Activated naive CD8-positive, alpha-beta T cell treated with anti-CD3 and anti-CD28 coated beads, Interleukin-2, amount 50 U/mL, for 24 hours (primary cell): ENCODE measurements at regions not wholly inside any gene's neighbourhood (a gene's known extent, or its start where the extent isn't known, plus 50 kb on each side); places are given as distances from the start of the nearest gene placed in this dataset.
"Not testable (repeated sequence)": the region's sequence is repeated elsewhere in the genome, so short reads cannot be mapped to it uniquely, and the experiment has no call there.

ENCODE experiments used
- ATAC-seq: fragments of 150-1000 bp; cut with Tn5 transposase; one replicate; pipeline ENCODE4 v1.10.0; 2021
- DNase-seq: peaks from one replicate; pipeline ENCODE4 v3.0.0; 2021
- H3K27ac Mint-ChIP-seq: one replicate; pipeline ENCODE4 v1.8.0; 2021; ENCODE audit warnings: mild to moderate bottlenecking, mixed read lengths
- H3K27me3 Mint-ChIP-seq: one replicate; pipeline ENCODE4 v1.8.0; 2021; ENCODE audit warnings: mixed read lengths
- H3K36me3 Mint-ChIP-seq: one replicate; pipeline ENCODE4 v1.8.0; 2021; ENCODE audit warnings: low read depth, mixed read lengths
- H3K4me1 Mint-ChIP-seq: one replicate; pipeline ENCODE4 v1.8.0; 2021; ENCODE audit warnings: mixed read lengths
- H3K4me3 Mint-ChIP-seq: one replicate; pipeline ENCODE4 v1.8.0; 2021; ENCODE audit warnings: mild to moderate bottlenecking, moderate library complexity, mixed read lengths
- H3K9me3 Mint-ChIP-seq: one replicate; pipeline ENCODE4 v1.8.0; 2021; ENCODE audit warnings: mixed read lengths

DNA sequence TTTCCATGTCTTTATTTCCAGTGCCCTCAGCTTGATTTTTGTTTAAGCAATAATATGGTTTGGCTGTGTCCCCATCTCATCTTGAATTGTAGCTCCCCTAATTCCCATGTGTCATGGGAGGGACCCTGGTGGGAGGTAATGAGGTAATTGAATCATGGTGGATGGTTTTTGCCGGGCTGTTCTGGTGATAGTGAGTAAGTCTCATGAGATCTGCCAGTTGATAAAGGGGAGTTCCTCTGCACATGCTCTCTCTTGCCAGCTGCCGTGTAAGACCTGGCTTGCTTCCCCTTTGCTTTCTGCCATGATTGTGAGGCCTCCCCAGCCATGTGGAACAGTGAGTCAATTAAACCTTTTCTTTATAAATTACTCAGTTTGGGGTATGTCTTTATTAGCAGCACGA is 559.6 kb upstream of the ADAMTS5 start:
- Mint-ChIP-seq H3K9me3 (peaks cover 5% of the 10 kb centered on the region), H3K4me3 (no peak overlapping the region), H3K4me1 (no peaks in the 10 kb centered on the region), H3K27me3 (no peaks in the 10 kb centered on the region), H3K27ac (no peak overlapping the region), H3K36me3 (no peaks in the 10 kb centered on the region)
- no peak for ATAC-seq
- no peak for DNase-seq

DNA sequence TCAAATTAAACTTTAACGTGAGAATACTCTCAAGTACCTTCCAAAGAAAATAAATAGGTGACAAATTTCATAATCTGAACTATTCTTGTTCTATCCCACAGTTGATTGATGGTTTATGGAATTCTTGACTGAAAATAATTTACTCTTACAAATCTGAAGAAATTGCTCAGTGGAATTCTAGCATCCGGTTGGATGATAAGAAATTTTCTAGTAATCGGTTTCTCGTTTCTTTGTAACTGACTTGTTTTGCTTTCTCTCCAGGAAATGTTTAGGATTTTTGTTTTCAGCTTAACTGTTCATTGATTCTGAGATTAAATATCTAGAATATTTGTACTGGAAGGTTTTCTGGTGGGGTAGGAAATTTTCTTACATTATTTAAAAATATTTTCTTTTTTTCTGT is 558.9 kb upstream of the ADAMTS5 start:
- Mint-ChIP-seq H3K27ac (no peak overlapping the region), H3K27me3 (no peaks in the 10 kb centered on the region), H3K9me3 (peaks cover 5% of the 10 kb centered on the region), H3K4me3 (no peak overlapping the region), H3K36me3 (no peaks in the 10 kb centered on the region), H3K4me1 (no peaks in the 10 kb centered on the region)
- DNase-seq (no peak), ATAC-seq (no peak)

DNA sequence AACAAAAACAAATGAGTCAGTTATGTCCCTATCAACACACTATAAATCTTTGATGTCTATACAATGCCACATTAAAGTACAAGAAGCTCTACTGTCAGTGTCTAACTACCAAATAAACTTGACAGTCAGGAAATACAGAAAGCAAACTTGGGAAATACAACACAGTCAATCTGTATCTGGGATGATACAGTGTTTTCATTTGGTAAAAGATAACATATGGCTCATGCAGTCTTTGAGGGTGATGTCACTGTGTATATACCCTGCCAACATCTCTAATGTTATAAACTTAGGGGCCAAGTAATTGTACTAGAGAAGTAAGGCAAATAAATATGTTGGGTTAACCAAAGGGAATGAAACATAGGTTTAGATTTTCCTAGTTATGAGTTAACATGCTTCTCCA is 552.5 kb upstream of the ADAMTS5 start:
- H3K4me1 Mint-ChIP-seq, result no peaks in the 10 kb centered on the region
- no peak for DNase-seq
- H3K4me3 Mint-ChIP-seq, result no peak overlapping the region
- H3K9me3 Mint-ChIP-seq, result peaks cover 8% of the 10 kb centered on the region
- H3K27ac Mint-ChIP-seq, result no peak overlapping the region
- H3K36me3 Mint-ChIP-seq, result no peaks in the 10 kb centered on the region
- no peaks in the 10 kb centered on the region for H3K27me3 Mint-ChIP-seq
- no peak for ATAC-seq

- H3K36me3 Mint-ChIP-seq, H3K27ac Mint-ChIP-seq, H3K27me3 Mint-ChIP-seq, H3K4me1 Mint-ChIP-seq, DNase-seq, H3K9me3 Mint-ChIP-seq, ATAC-seq, H3K4me3 Mint-ChIP-seq: not testable (repeated sequence)
These were observed 550.3 kb upstream of the ADAMTS5 start for GRCh38 chr21:27517177-27517576.

- no peaks in the 10 kb centered on the region for H3K36me3 Mint-ChIP-seq
- H3K27me3 Mint-ChIP-seq, result no peaks in the 10 kb centered on the region
- no peak overlapping the region for H3K4me3 Mint-ChIP-seq
- H3K27ac Mint-ChIP-seq, result no peak overlapping the region
- peaks cover 8% of the 10 kb centered on the region for H3K9me3 Mint-ChIP-seq
- DNase-seq, result no peak
- no peak for ATAC-seq
- no peaks in the 10 kb centered on the region for H3K4me1 Mint-ChIP-seq
These were observed 548.8 kb upstream of the ADAMTS5 start for GRCh38 chr21:27515676-27516075.

GRCh38 chr21:27513825-27514224 is 546.9 kb upstream of the ADAMTS5 start:
- ATAC-seq (no peak), DNase-seq (no peak)
- no peaks in the 10 kb centered on the region for H3K27me3 Mint-ChIP-seq
- H3K4me1 Mint-ChIP-seq, result no peaks in the 10 kb centered on the region
- no peak overlapping the region for H3K4me3 Mint-ChIP-seq
- no peaks in the 10 kb centered on the region for H3K36me3 Mint-ChIP-seq
- H3K27ac Mint-ChIP-seq, result no peak overlapping the region
- H3K9me3 Mint-ChIP-seq, result peaks cover 5% of the 10 kb centered on the region

GRCh38 chr21:27513016-27513415 is 546.1 kb upstream of the ADAMTS5 start:
- Mint-ChIP-seq H3K4me3 (no peak overlapping the region), H3K9me3 (no peaks in the 10 kb centered on the region), H3K27me3 (no peaks in the 10 kb centered on the region), H3K27ac (no peak overlapping the region), H3K4me1 (no peaks in the 10 kb centered on the region), H3K36me3 (no peaks in the 10 kb centered on the region)
- no peak for ATAC-seq
- DNase-seq, result no peak

GRCh38 chr21:27511233-27511632 is 544.3 kb upstream of the ADAMTS5 start:
- H3K9me3 Mint-ChIP-seq, result peaks cover 4% of the 10 kb centered on the region
- ATAC-seq (no peak), DNase-seq (no peak)
- H3K4me3 Mint-ChIP-seq, result no peak overlapping the region
- H3K4me1 Mint-ChIP-seq, result no peaks in the 10 kb centered on the region
- H3K36me3 Mint-ChIP-seq, result no peaks in the 10 kb centered on the region
- no peaks in the 10 kb centered on the region for H3K27me3 Mint-ChIP-seq
- no peak overlapping the region for H3K27ac Mint-ChIP-seq

- Mint-ChIP-seq H3K4me3 (no peak overlapping the region), H3K27me3 (no peaks in the 10 kb centered on the region), H3K27ac (no peak overlapping the region), H3K4me1 (no peaks in the 10 kb centered on the region), H3K36me3 (no peaks in the 10 kb centered on the region), H3K9me3 (peaks cover 9% of the 10 kb centered on the region)
- DNase-seq (no peak), ATAC-seq (no peak)
These were observed 540.8 kb upstream of the ADAMTS5 start for GRCh38 chr21:27507695-27508094.

GRCh38 chr21:27505516-27505915 is 538.6 kb upstream of the ADAMTS5 start:
- no peak overlapping the region for H3K27ac Mint-ChIP-seq
- ATAC-seq (no peak), DNase-seq (no peak)
- H3K27me3 Mint-ChIP-seq, result no peaks in the 10 kb centered on the region
- no peaks in the 10 kb centered on the region for H3K4me1 Mint-ChIP-seq
- peaks cover 12% of the 10 kb centered on the region for H3K9me3 Mint-ChIP-seq
- H3K4me3 Mint-ChIP-seq, result no peak overlapping the region
- no peaks in the 10 kb centered on the region for H3K36me3 Mint-ChIP-seq

GRCh38 chr21:27502801-27503200 is 535.9 kb upstream of the ADAMTS5 start:
- H3K9me3 Mint-ChIP-seq, result peaks cover 13% of the 10 kb centered on the region
- H3K27me3 Mint-ChIP-seq, result no peaks in the 10 kb centered on the region
- H3K4me1 Mint-ChIP-seq, result no peaks in the 10 kb centered on the region
- H3K36me3 Mint-ChIP-seq, result no peaks in the 10 kb centered on the region
- H3K4me3 Mint-ChIP-seq, result no peak overlapping the region
- no peak overlapping the region for H3K27ac Mint-ChIP-seq
- no peak for DNase-seq
- no peak for ATAC-seq

DNA sequence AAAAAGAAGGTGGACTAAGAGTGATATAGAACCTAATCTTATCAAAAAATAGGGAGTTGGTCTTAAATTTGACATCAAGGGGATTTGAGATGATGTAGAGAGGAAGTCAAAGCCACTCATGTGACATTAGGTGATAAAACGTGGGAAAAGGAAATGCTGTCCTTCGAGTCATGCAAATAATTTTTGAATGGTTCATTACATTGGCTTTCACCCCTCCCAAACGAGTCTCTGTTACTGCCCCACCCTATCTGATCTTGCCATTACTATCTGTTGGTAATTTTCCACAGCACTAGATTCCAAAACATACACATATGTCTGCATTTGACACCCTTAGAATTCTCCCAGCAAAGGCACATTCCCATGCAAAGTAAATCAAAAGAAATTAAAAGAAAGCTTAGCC is 531.1 kb upstream of the ADAMTS5 start:
- Mint-ChIP-seq H3K9me3 (peaks cover 4% of the 10 kb centered on the region), H3K27ac (no peak overlapping the region), H3K4me3 (no peak overlapping the region), H3K4me1 (no peaks in the 10 kb centered on the region), H3K36me3 (no peaks in the 10 kb centered on the region), H3K27me3 (no peaks in the 10 kb centered on the region)
- ATAC-seq (no peak), DNase-seq (no peak)

DNA sequence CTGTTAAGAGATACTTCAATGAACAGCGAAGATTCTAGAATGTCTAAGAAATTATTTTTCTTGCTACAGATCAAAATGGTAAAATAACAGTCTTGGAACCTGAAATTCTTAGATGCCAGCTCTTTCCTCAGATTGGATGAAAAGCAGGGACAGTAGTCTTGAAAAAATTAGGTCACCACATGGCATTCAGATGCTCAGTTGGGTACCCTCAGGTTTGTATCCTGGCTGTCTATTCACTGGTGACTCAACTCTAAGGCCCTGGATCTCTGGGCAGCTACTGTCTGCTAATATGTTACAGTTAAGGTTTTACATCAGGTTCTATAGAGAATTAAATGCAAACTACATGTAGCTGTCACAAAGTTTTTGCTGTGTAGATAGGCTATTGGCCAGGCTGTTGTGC is 528.9 kb upstream of the ADAMTS5 start:
- H3K9me3 Mint-ChIP-seq, result peaks cover 4% of the 10 kb centered on the region
- no peaks in the 10 kb centered on the region for H3K36me3 Mint-ChIP-seq
- H3K27me3 Mint-ChIP-seq, result no peaks in the 10 kb centered on the region
- no peak overlapping the region for H3K4me3 Mint-ChIP-seq
- DNase-seq (no peak), ATAC-seq (no peak)
- H3K27ac Mint-ChIP-seq, result no peak overlapping the region
- no peaks in the 10 kb centered on the region for H3K4me1 Mint-ChIP-seq

DNA sequence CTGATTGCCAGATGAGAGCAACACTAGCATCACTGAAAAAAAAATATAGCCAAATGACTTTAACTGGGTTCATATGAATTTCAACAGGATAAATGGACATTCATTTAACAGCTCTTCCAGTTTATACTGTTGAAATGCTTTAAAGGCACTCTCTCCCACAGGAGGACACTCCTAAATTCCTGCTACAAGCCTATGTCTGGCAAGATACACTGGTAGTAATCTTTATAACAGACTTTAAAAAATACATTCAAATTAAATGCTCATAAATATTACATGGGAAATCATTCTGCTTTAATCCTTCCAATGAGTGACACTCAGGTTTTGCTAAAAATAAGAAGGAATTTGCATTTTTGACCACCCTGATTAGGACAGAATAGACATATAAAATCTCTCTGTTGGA is 526.7 kb upstream of the ADAMTS5 start:
- no peaks in the 10 kb centered on the region for H3K4me1 Mint-ChIP-seq
- ATAC-seq (no peak), DNase-seq (no peak)
- no peak overlapping the region for H3K27ac Mint-ChIP-seq
- H3K4me3 Mint-ChIP-seq, result no peak overlapping the region
- no peaks in the 10 kb centered on the region for H3K36me3 Mint-ChIP-seq
- H3K9me3 Mint-ChIP-seq, result no peaks in the 10 kb centered on the region
- no peaks in the 10 kb centered on the region for H3K27me3 Mint-ChIP-seq

GRCh38 chr21:27487676-27488075 is 520.8 kb upstream of the ADAMTS5 start:
- Mint-ChIP-seq H3K4me3 (no peak overlapping the region), H3K9me3 (no peaks in the 10 kb centered on the region), H3K4me1 (no peaks in the 10 kb centered on the region), H3K36me3 (no peaks in the 10 kb centered on the region), H3K27ac (no peak overlapping the region), H3K27me3 (no peaks in the 10 kb centered on the region)
- DNase-seq (no peak), ATAC-seq (no peak)

- no peak for DNase-seq
- no peaks in the 10 kb centered on the region for H3K36me3 Mint-ChIP-seq
- ATAC-seq, result no peak
- no peaks in the 10 kb centered on the region for H3K27me3 Mint-ChIP-seq
- no peaks in the 10 kb centered on the region for H3K9me3 Mint-ChIP-seq
- H3K4me3 Mint-ChIP-seq, result no peak overlapping the region
- no peaks in the 10 kb centered on the region for H3K4me1 Mint-ChIP-seq
- H3K27ac Mint-ChIP-seq, result no peak overlapping the region
These were observed 514.0 kb upstream of the ADAMTS5 start for GRCh38 chr21:27480841-27481261.
